ENCODE measurements at regions not wholly inside any gene's neighbourhood (a gene's known extent, or its start where the extent isn't known, plus 50 kb on each side); places are given as distances from the start of the nearest gene placed in this dataset.

- no peak for DNase-seq (ENCODE audit: low read depth in 2 of 2)
- Histone ChIP-seq H3K36me3 (ENCODE audit: control insufficient read depth, insufficient read depth, low read length) (no peaks in the 10 kb centered on the region), H3K27me3 (ENCODE audit: control insufficient read depth, insufficient read depth, low read length) (no peaks in the 10 kb centered on the region), H4K20me1 (ENCODE audit: control insufficient read depth, extremely low read depth, insufficient read depth, low read length) (no peaks in the 10 kb centered on the region), H2AFZ (ENCODE audit: low read length) (no peak overlapping the region), H3K4me3 (replicated peaks in 1 of 4; ENCODE audit: control extremely low read depth in 1 of 4, insufficient read depth in 1 of 4, low read depth in 3 of 4, low read length in 4 of 4) (no peak overlapping the region), H3K9ac (ENCODE audit: insufficient read depth, low read length) (no peak overlapping the region), H3K9me3 (ENCODE audit: control insufficient read depth, insufficient read depth, low read depth, low read length) (no peaks in the 10 kb centered on the region), H3K79me2 (ENCODE audit: control insufficient read depth, insufficient read depth, low read length) (no peaks in the 10 kb centered on the region), H3K4me2 (ENCODE audit: extremely low read depth, insufficient read depth, low read length) (no peak overlapping the region), H3K4me1 (ENCODE audit: control insufficient read depth, extremely low read depth, insufficient read depth, low read length) (peaks cover 6% of the 10 kb centered on the region), H3K27ac (ENCODE audit: insufficient read depth, low read length) (no peak overlapping the region)
- no peak for TF ChIP-seq EZH2 (IDR thresholded peaks at IDR 0.05; ENCODE audit: low read length, missing control alignments)
- TF ChIP-seq, protein P1, sequence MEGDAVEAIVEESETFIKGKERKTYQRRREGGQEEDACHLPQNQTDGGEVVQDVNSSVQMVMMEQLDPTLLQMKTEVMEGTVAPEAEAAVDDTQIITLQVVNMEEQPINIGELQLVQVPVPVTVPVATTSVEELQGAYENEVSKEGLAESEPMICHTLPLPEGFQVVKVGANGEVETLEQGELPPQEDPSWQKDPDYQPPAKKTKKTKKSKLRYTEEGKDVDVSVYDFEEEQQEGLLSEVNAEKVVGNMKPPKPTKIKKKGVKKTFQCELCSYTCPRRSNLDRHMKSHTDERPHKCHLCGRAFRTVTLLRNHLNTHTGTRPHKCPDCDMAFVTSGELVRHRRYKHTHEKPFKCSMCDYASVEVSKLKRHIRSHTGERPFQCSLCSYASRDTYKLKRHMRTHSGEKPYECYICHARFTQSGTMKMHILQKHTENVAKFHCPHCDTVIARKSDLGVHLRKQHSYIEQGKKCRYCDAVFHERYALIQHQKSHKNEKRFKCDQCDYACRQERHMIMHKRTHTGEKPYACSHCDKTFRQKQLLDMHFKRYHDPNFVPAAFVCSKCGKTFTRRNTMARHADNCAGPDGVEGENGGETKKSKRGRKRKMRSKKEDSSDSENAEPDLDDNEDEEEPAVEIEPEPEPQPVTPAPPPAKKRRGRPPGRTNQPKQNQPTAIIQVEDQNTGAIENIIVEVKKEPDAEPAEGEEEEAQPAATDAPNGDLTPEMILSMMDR (conservative IDR thresholded peaks at IDR 0.05 in 1 of 2, IDR thresholded peaks at IDR 0.05 in 1 of 2; ENCODE audit: low read depth in 1 of 2, low read length in 2 of 2), result no peak
Measured at GRCh38 chr2:42895791-42896135, 103.4 kb upstream of the HAAO start.

GRCh38 chr2:42895134-42895790, 102.9 kb upstream of the HAAO start:
- peaks cover 6% of the 10 kb centered on the region for H3K4me1 ChIP-seq (ENCODE audit: control insufficient read depth, extremely low read depth, insufficient read depth, low read length)
- DNase-seq (ENCODE audit: low read depth in 2 of 2), result no peak
- no peaks in the 10 kb centered on the region for H3K9me3 ChIP-seq (ENCODE audit: control insufficient read depth, insufficient read depth, low read depth, low read length)
- H2AFZ ChIP-seq (ENCODE audit: low read length), result no peak overlapping the region
- no peaks in the 10 kb centered on the region for H3K79me2 ChIP-seq (ENCODE audit: control insufficient read depth, insufficient read depth, low read length)
- no peaks in the 10 kb centered on the region for H4K20me1 ChIP-seq (ENCODE audit: control insufficient read depth, extremely low read depth, insufficient read depth, low read length)
- H3K4me2 ChIP-seq (ENCODE audit: extremely low read depth, insufficient read depth, low read length), result no peak overlapping the region
- no peaks in the 10 kb centered on the region for H3K27me3 ChIP-seq (ENCODE audit: control insufficient read depth, insufficient read depth, low read length)
- no peak overlapping the region for H3K4me3 ChIP-seq (replicated peaks in 1 of 4; ENCODE audit: control extremely low read depth in 1 of 4, insufficient read depth in 1 of 4, low read depth in 3 of 4, low read length in 4 of 4)
- no peak overlapping the region for H3K9ac ChIP-seq (ENCODE audit: insufficient read depth, low read length)
- TF ChIP-seq, protein P1 (conservative IDR thresholded peaks at IDR 0.05 in 1 of 2, IDR thresholded peaks at IDR 0.05 in 1 of 2; ENCODE audit: low read depth in 1 of 2, low read length in 2 of 2), result no peak
- no peaks in the 10 kb centered on the region for H3K36me3 ChIP-seq (ENCODE audit: control insufficient read depth, insufficient read depth, low read length)
- H3K27ac ChIP-seq (ENCODE audit: insufficient read depth, low read length), result no peak overlapping the region

- Histone ChIP-seq H3K27me3 (ENCODE audit: control insufficient read depth, insufficient read depth, low read length) (no peaks in the 10 kb centered on the region), H3K4me2 (ENCODE audit: extremely low read depth, insufficient read depth, low read length) (no peak overlapping the region), H3K27ac (ENCODE audit: insufficient read depth, low read length) (no peak overlapping the region), H3K9me3 (ENCODE audit: control insufficient read depth, insufficient read depth, low read depth, low read length) (no peaks in the 10 kb centered on the region), H3K79me2 (ENCODE audit: control insufficient read depth, insufficient read depth, low read length) (no peaks in the 10 kb centered on the region), H2AFZ (ENCODE audit: low read length) (no peak overlapping the region), H3K4me1 (ENCODE audit: control insufficient read depth, extremely low read depth, insufficient read depth, low read length) (peaks cover 6% of the 10 kb centered on the region), H3K9ac (ENCODE audit: insufficient read depth, low read length) (no peak overlapping the region), H4K20me1 (ENCODE audit: control insufficient read depth, extremely low read depth, insufficient read depth, low read length) (no peaks in the 10 kb centered on the region), H3K4me3 (replicated peaks in 1 of 4; ENCODE audit: control extremely low read depth in 1 of 4, insufficient read depth in 1 of 4, low read depth in 3 of 4, low read length in 4 of 4) (no peak overlapping the region), H3K36me3 (ENCODE audit: control insufficient read depth, insufficient read depth, low read length) (no peaks in the 10 kb centered on the region)
- TF ChIP-seq EZH2 (IDR thresholded peaks at IDR 0.05; ENCODE audit: low read length, missing control alignments), result no peak
- TF ChIP-seq, protein P1 (conservative IDR thresholded peaks at IDR 0.05 in 1 of 2, IDR thresholded peaks at IDR 0.05 in 1 of 2; ENCODE audit: low read depth in 1 of 2, low read length in 2 of 2), result no peak
- no peak for DNase-seq (ENCODE audit: low read depth in 2 of 2)
Measured at GRCh38 chr2:42893047-42893758, 100.8 kb upstream of the HAAO start.

All from fibroblast of lung (primary cell).